Prostate gland (tissue), 2 donors: ENCODE measurements at regions not wholly inside any gene's neighbourhood (a gene's known extent, or its start where the extent isn't known, plus 50 kb on each side); places are given as distances from the start of the nearest gene placed in this dataset.

ENCODE experiments used
- DNase-seq: peaks from one replicate; pipeline ENCODE4 v3.0.0-alpha.2; 2019; ENCODE audit warnings: low spot score
- H3K27ac ChIP-seq, 2 donors: fragments of 200-600 bp; sonication (generic); 2 replicates each; pipeline ENCODE4 v1.5.1; 2017 to 2019
- H3K27me3 ChIP-seq: fragments of 200-600 bp; sonication (generic); replicated peaks from 2 replicates; pipeline ENCODE4 v1.5.1; 2019; ENCODE audit not compliant: insufficient read depth
- H3K36me3 ChIP-seq, 2 donors: fragments of 200-600 bp; sonication (generic); 1 replicate in 1 of 2; 2 replicates in 1 of 2; pipeline versions ENCODE4 v1.5.1 to v1.8.1; 2017 to 2019
- H3K4me1 ChIP-seq: fragments of 200-600 bp; sonication (generic); replicated peaks from 2 replicates; pipeline ENCODE4 v1.5.1; 2019
- H3K4me3 ChIP-seq, 2 donors: fragments of 200-600 bp; sonication (generic); 2 replicates each; pipeline ENCODE4 v1.5.1; 2017 to 2019
- H3K9me3 ChIP-seq: fragments of 200-600 bp; sonication (generic); 2 replicates; pipeline ENCODE4 v1.5.1; 2017
- CTCF ChIP-seq, 4 experiments: fragments of 200-600 bp in 2 of 4; fragments of 450-650 bp in 2 of 4; sonication (generic) in 2 of 4; IDR thresholded peaks; 1 replicate in 3 of 4; 2 replicates in 1 of 4; pipeline ENCODE4 v1.5.1; 2016 to 2019; ENCODE audit warnings: antibody characterized with exemption in 4 of 4, mild to moderate bottlenecking in 2 of 4, moderate library complexity in 2 of 4
- POLR2A ChIP-seq: fragments of 450-650 bp; IDR thresholded peaks from one replicate; pipeline ENCODE4 v1.6.1; 2016; ENCODE audit warnings: antibody characterized with exemption, mild to moderate bottlenecking
- POLR2AphosphoS5 ChIP-seq: sonication (generic); formaldehyde crosslinking; IDR thresholded peaks from one replicate; pipeline ENCODE4 v1.6.1; 2017; ENCODE audit warnings: antibody characterized with exemption
- WGBS: methylation state at CpG from one replicate; pipeline ENCODE4 v1.1.5; 2018; 5-methylcytosine and 5-hydroxymethylcytosine counted together
- intact Hi-C: fragments of 100-400 bp; cut with DNase I; formaldehyde crosslinking; loops from one replicate; pipeline ENCODE4 v1.14.2; 2022

DNA sequence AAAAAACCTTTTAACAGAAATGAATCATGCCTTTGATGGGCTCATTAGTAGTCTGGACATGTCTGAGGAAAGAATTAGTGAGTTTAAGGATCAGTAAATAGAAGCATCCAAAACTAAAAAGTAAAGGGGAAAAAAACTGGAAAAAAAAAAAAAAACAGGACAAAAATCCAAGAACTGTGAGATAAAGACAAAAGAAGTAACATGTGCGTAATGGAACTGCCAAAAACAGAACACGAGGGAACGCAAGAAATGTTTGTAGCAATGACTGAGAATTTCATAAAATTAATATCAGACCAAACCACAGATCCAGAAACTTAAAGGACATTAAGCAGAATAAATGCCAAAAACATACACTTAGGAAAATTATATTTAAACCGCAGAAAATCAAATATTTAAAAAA, 77.4 kb downstream of the MS4A13 start:
- no peak overlapping the region for H3K27ac ChIP-seq
- WGBS: 79% methylated on average over 4 of the region's 4 CpGs
- H3K9me3 ChIP-seq: no peaks in the 10 kb centered on the region
- H3K4me1 ChIP-seq: no peaks in the 10 kb centered on the region
- TF ChIP-seq POLR2AphosphoS5: no peak
- no peak for TF ChIP-seq CTCF (IDR thresholded peaks at IDR 0.05)
- TF ChIP-seq POLR2A: no peak
- no peaks in the 10 kb centered on the region for H3K36me3 ChIP-seq
- intact Hi-C loops: no loop called here
- no peaks in the 10 kb centered on the region for H3K27me3 ChIP-seq
- H3K4me3 ChIP-seq: no peak overlapping the region
- DNase-seq: no peak

GRCh38 chr11:60594998-60595642, 79.9 kb downstream of the MS4A13 start:
- Histone ChIP-seq H3K4me1 (no peaks in the 10 kb centered on the region), H3K4me3 (no peak overlapping the region), H3K36me3 (no peaks in the 10 kb centered on the region), H3K9me3 (no peaks in the 10 kb centered on the region), H3K27ac (no peak overlapping the region), H3K27me3 (no peaks in the 10 kb centered on the region)
- 73% methylated on average over 4 of the region's 4 CpGs for WGBS
- TF ChIP-seq POLR2A (no peak), CTCF (IDR thresholded peaks at IDR 0.05) (no peak), POLR2AphosphoS5 (no peak)
- no peak for DNase-seq
- intact Hi-C loops: no loop called here

DNA sequence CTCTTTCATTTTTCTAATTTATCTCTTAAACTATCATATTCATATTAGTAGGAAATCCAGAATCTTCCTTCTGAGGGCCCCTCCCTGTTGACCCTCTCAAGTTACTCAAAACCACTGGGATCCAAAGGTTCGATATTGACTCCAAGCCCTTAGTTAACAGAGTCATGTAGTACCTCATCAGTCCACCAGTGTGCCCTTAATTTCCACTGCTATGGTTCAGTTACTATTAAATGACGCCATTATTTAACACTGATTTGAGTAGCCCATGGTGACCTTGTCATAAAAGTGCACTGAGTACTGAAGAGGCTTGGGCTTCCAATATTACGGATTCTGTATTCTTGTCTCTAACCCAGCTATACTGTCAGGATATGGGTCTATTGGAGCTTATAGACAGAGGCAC, 91.9 kb upstream of the MS4A8 start:
- DNase-seq: no peak
- H3K4me3 ChIP-seq: no peak overlapping the region
- H3K9me3 ChIP-seq: no peaks in the 10 kb centered on the region
- TF ChIP-seq POLR2A (no peak), CTCF (IDR thresholded peaks at IDR 0.05) (no peak)
- no peaks in the 10 kb centered on the region for H3K27me3 ChIP-seq
- WGBS: 88% methylated on average over 3 of the region's 3 CpGs
- H3K36me3 ChIP-seq: no peaks in the 10 kb centered on the region
- H3K4me1 ChIP-seq: no peaks in the 10 kb centered on the region
- H3K27ac ChIP-seq: no peak overlapping the region
- intact Hi-C loops: no loop called here

GRCh38 chr11:60609632-60610031, 89.8 kb upstream of the MS4A8 start:
- 67% methylated on average over 3 of the region's 3 CpGs for WGBS

More at GRCh38 chr11:60609632-60610031, 89.8 kb upstream of the MS4A8 start:
- Histone ChIP-seq H3K4me3 (no peak overlapping the region), H3K36me3 (no peaks in the 10 kb centered on the region), H3K4me1 (no peaks in the 10 kb centered on the region), H3K27me3 (no peaks in the 10 kb centered on the region), H3K27ac (no peak overlapping the region), H3K9me3 (no peaks in the 10 kb centered on the region)
- TF ChIP-seq CTCF (IDR thresholded peaks at IDR 0.05) (no peak), POLR2A (no peak), POLR2AphosphoS5 (no peak)
- intact Hi-C loops: no loop called here
- DNase-seq: no peak
